SK-N-SH (cell line): ENCODE measurements at regions not wholly inside any gene's neighbourhood (a gene's known extent, or its start where the extent isn't known, plus 50 kb on each side); places are given as distances from the start of the nearest gene placed in this dataset.

Experiments used
- CTCF ChIA-PET: fragments of 300-600, 350-600 bp; formaldehyde crosslinking; extraction: SDS; loops from one replicate; lab custom pipeline; 2021; lab: Yijun Ruan, JAX
- POLR2A ChIA-PET: fragments of 350-600 bp; sonication (Branson Sonifier 250); formaldehyde crosslinking; extraction: SDS; loops from one replicate; lab custom pipeline; 2020; ENCODE audit warnings: antibody characterized with exemption, inconsistent platforms; lab: Yijun Ruan, JAX
- DNase-seq: peaks from one replicate; pipeline ENCODE4 v3.0.0; 2012
- H2AFZ ChIP-seq: fragments of 200-600 bp; sonication (generic); 2 replicates; pipeline ENCODE4 v1.8.1; 2016; ENCODE audit warnings: antibody characterized with exemption, mild to moderate bottlenecking, low read depth
- H3F3A ChIP-seq: fragments of 200-600 bp; sonication (generic); replicated peaks from 2 replicates; pipeline ENCODE3; 2016; ENCODE audit warnings: antibody characterized with exemption, mild to moderate bottlenecking; ENCODE audit not compliant: insufficient read depth
- H3K27ac ChIP-seq, 2 experiments: fragments of 200-500 bp in 1 of 2; fragments of 200-600 bp in 1 of 2; sonication (Bioruptor generic) in 1 of 2; sonication (generic), shearing (Covaris generic) in 1 of 2; 2 replicates each; pipeline versions ENCODE4 v1.5.1 to v1.6.1; 2014 to 2016; ENCODE audit warnings: low read depth in 2 of 2, inconsistent platforms in 1 of 2, low read length in 1 of 2, mild to moderate bottlenecking in 1 of 2, mixed read lengths in 1 of 2
- H3K27me3 ChIP-seq: fragments of 200-600 bp; sonication (generic), shearing (Covaris generic); 2 replicates; pipeline ENCODE4 v1.6.1; 2016; ENCODE audit warnings: mixed run types; ENCODE audit not compliant: insufficient read depth
- H3K36me3 ChIP-seq, 2 experiments: fragments of 200-500 bp in 1 of 2; fragments of 200-600 bp in 1 of 2; sonication (Bioruptor generic) in 1 of 2; sonication (generic) in 1 of 2; replicated peaks in 1 of 2; 2 replicates each; pipeline versions ENCODE3 to v1.5.1; 2014 to 2016; ENCODE audit warnings: low read length in 1 of 2, mild to moderate bottlenecking in 1 of 2; ENCODE audit not compliant: insufficient read depth in 2 of 2, control insufficient read depth in 1 of 2
- H3K4me1 ChIP-seq, 2 experiments: fragments of 200-500 bp in 1 of 2; fragments of 200-600 bp in 1 of 2; sonication (Bioruptor generic) in 1 of 2; sonication (generic), shearing (Covaris generic) in 1 of 2; 2 replicates each; pipeline versions ENCODE4 v1.5.1 to v1.6.1; 2014 to 2016; ENCODE audit warnings: low read depth in 1 of 2, low read length in 1 of 2, mixed run types in 1 of 2; ENCODE audit not compliant: insufficient read depth in 2 of 2, control insufficient read depth in 1 of 2
- H3K4me2 ChIP-seq: fragments of 200-600 bp; sonication (generic), shearing (Covaris generic); 2 replicates; pipeline ENCODE4 v1.6.1; 2017; ENCODE audit warnings: mixed run types
- H3K4me3 ChIP-seq, 2 experiments: fragments of 200-500 bp in 1 of 2; fragments of 200-600 bp in 1 of 2; sonication (Bioruptor generic) in 1 of 2; sonication (generic), shearing (Covaris generic) in 1 of 2; 2 replicates each; pipeline versions ENCODE4 v1.5.1 to v1.8.1; 2014 to 2016; ENCODE audit warnings: low read depth in 2 of 2, inconsistent platforms in 1 of 2, low read length in 1 of 2, mild to moderate bottlenecking in 1 of 2, mixed read lengths in 1 of 2, moderate library complexity in 1 of 2
- H3K79me2 ChIP-seq: fragments of 200-600 bp; sonication (generic); 2 replicates; pipeline ENCODE4 v1.8.1; 2017; ENCODE audit warnings: mild to moderate bottlenecking; ENCODE audit not compliant: insufficient read depth
- H3K9ac ChIP-seq: fragments of 200-600 bp; sonication (generic); 2 replicates; pipeline ENCODE4 v1.6.1; 2017; ENCODE audit warnings: mixed run types
- H3K9me2 ChIP-seq: fragments of 200-600 bp; sonication (generic); 2 replicates; pipeline ENCODE4 v1.6.1; 2017; ENCODE audit warnings: mixed run types
- H3K9me3 ChIP-seq: fragments of 200-600 bp; sonication (generic); 2 replicates; pipeline ENCODE4 v1.6.1; 2017; ENCODE audit warnings: mixed run types, mild to moderate bottlenecking, moderate library complexity
- H4K20me1 ChIP-seq: fragments of 200-600 bp; sonication (generic); 2 replicates; pipeline ENCODE4 v1.6.1; 2017; ENCODE audit warnings: mild to moderate bottlenecking, mixed run types; ENCODE audit not compliant: insufficient read depth
- CHD2 ChIP-seq: fragments of 150-350 bp; IDR thresholded peaks from 2 replicates; pipeline ENCODE4 v1.6.1; 2018; ENCODE audit warnings: low read length; ENCODE audit not compliant: partially characterized antibody
- ELF1 ChIP-seq: IDR thresholded peaks from 2 replicates; pipeline ENCODE4 v1.4.0; 2012
- EZH2phosphoT487 ChIP-seq: fragments of 200-600 bp; sonication (generic); IDR thresholded peaks from 2 replicates; pipeline ENCODE4 v1.6.1; 2017; ENCODE audit warnings: low read depth, mixed run types, mild to moderate bottlenecking, antibody characterized with exemption, moderate library complexity, borderline replicate concordance
- FOSL2 ChIP-seq: IDR thresholded peaks from 2 replicates; pipeline ENCODE4 v1.4.0; 2012; ENCODE audit warnings: low read depth, mild to moderate bottlenecking, moderate library complexity, borderline replicate concordance
- FOXM1 ChIP-seq: IDR thresholded peaks from 2 replicates; pipeline ENCODE4 v1.4.0; 2012; ENCODE audit warnings: low read depth, mild to moderate bottlenecking
- GABPA ChIP-seq: IDR thresholded peaks from 2 replicates; pipeline ENCODE4 v1.4.0; 2012; ENCODE audit warnings: low read depth, mild to moderate bottlenecking
- GATA2 ChIP-seq: sonication (generic); formaldehyde crosslinking; IDR thresholded peaks from 2 replicates; pipeline ENCODE4 v1.5.0; 2020; ENCODE audit warnings: mild to moderate bottlenecking, missing genetic modification reagents
- JUND ChIP-seq: IDR thresholded peaks from 2 replicates; pipeline ENCODE4 v1.4.0; 2012
- MEF2A ChIP-seq: IDR thresholded peaks from 2 replicates; pipeline ENCODE4 v1.4.0; 2012; ENCODE audit warnings: low read depth, borderline replicate concordance
- NFIC ChIP-seq: IDR thresholded peaks from 2 replicates; pipeline ENCODE4 v1.4.0; 2012; ENCODE audit warnings: borderline replicate concordance
- NRF1 ChIP-seq: IDR thresholded peaks from 2 replicates; pipeline ENCODE4 v1.6.1; 2012; ENCODE audit warnings: low read depth, mild to moderate bottlenecking, low read length
- PBX3 ChIP-seq: IDR thresholded peaks from 2 replicates; pipeline ENCODE4; 2012
- POLR2AphosphoS5 ChIP-seq: IDR thresholded peaks from 2 replicates; pipeline ENCODE4 v1.6.1; 2012; ENCODE audit warnings: low read depth, low read length
- RAD21 ChIP-seq: IDR thresholded peaks from 2 replicates; pipeline ENCODE4 v1.6.1; 2012; ENCODE audit warnings: mild to moderate bottlenecking, low read length
- REST ChIP-seq: IDR thresholded peaks from 2 replicates; pipeline ENCODE4 v1.6.1; 2012; ENCODE audit warnings: mild to moderate bottlenecking, low read depth, low read length, moderate library complexity
- RXRA ChIP-seq: IDR thresholded peaks from 2 replicates; pipeline ENCODE4 v1.4.0; 2012; ENCODE audit warnings: low read depth, mild to moderate bottlenecking, borderline replicate concordance
- SIN3A ChIP-seq: IDR thresholded peaks from 2 replicates; pipeline ENCODE4 v1.6.1; 2012; ENCODE audit warnings: low read depth, mild to moderate bottlenecking, low read length, moderate library complexity, borderline replicate concordance
- TAF1 ChIP-seq: IDR thresholded peaks from 2 replicates; pipeline ENCODE4 v1.6.1; 2012; ENCODE audit warnings: low read depth, mild to moderate bottlenecking, low read length, moderate library complexity, borderline replicate concordance
- TCF12 ChIP-seq: IDR thresholded peaks from 2 replicates; pipeline ENCODE4 v1.4.0; 2012
- TEAD4 ChIP-seq: IDR thresholded peaks from 2 replicates; pipeline ENCODE4 v1.4.0; 2012; ENCODE audit warnings: mild to moderate bottlenecking, borderline replicate concordance; ENCODE audit not compliant: insufficient read depth
- USF2 ChIP-seq: fragments of 150-350 bp; IDR thresholded peaks from 2 replicates; pipeline ENCODE4 v1.6.1; 2017; ENCODE audit warnings: antibody characterized with exemption, low read length, low read depth, borderline replicate concordance
- WGBS: methylation state at CpG from one replicate; pipeline ENCODE4 v1.1.6; 2017; ENCODE audit warnings: low lambda C conversion rate; 5-methylcytosine and 5-hydroxymethylcytosine counted together
- TF ChIP-seq, protein P1 (sequence below): IDR thresholded peaks from 2 replicates; pipeline ENCODE4 v1.4.0; 2012; ENCODE audit warnings: low read depth

DNA sequence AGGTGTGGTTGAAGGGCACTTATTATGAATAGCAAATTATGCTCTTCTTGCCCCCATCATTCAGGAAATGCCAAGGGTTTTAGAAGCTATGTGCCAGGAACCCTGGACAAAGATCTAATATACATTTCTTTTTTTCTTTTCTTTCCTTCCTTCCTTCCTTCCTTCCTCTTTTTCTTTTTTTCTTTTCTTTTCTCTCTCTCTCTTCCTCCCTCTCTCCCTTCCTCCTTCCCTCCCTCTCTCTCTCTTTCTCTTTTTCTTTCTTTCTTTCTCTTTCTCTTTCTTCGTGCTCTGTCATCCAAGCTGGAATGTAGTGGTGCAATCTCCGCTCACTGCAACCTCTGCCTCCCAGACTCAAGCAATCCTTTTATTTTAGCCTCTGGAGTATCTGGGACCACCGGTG, 66.1 kb upstream of the CSRP2 start:
- TF ChIP-seq CHD2 (no peak), JUND (no peak), RAD21 (no peak), FOXM1 (no peak), RXRA (no peak), USF2 (no peak), MEF2A (no peak), TEAD4 (no peak), TCF12 (no peak), GABPA (no peak), NFIC (no peak), GATA2 (CRISPR knock-in tag) (no peak), ELF1 (no peak), POLR2AphosphoS5 (no peak), FOSL2 (no peak)
- Histone ChIP-seq H3K9me3 (no peaks in the 10 kb centered on the region), H3K36me3 (no peaks in the 10 kb centered on the region), H3K79me2 (no peaks in the 10 kb centered on the region), H3K4me3 (no peak overlapping the region), H2AFZ (no peak overlapping the region), H3K27ac (no peak overlapping the region), H3K9me2 (no peaks in the 10 kb centered on the region), H3F3A (peaks cover 38% of the 10 kb centered on the region), H4K20me1 (no peaks in the 10 kb centered on the region), H3K4me1 (peaks cover 16 to 25% of the 10 kb centered on the region in 2 experiments; a peak in 3 of 4 replicates), H3K9ac (no peak overlapping the region), H3K4me2 (no peak overlapping the region), H3K27me3 (no peaks in the 10 kb centered on the region)
- POLR2A ChIA-PET: no interaction called here
- CTCF ChIA-PET: interaction anchor here (3.1 to 3.3 kb wide), 2 partner anchors 8 to 66 kb away, joined by 9 to 11 read pairs; no protein-coding TSS in a partner anchor
- WGBS: 62% methylated on average over 3 of the region's 3 CpGs
- DNase-seq: no peak

DNA sequence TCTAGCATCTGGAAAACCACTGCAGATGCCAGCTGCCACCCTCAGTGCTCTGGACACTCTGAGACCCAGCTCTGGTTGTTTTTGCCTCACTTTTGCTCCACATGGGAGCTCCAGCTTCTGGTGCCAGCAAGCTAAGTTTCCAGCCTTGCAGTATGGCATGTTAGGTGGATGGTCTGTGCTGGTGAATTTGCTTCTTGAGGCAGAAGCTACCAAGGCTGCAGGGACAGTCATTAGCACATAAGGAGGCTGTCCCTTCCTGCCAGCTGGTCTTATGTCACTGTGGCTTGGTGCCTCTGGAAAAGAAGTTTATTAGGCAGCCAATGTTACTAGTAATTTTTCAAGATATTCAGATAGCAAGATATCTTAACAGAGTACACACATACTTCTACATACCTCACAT, 64.2 kb upstream of the CSRP2 start:
- POLR2A ChIA-PET: no interaction called here
- CTCF ChIA-PET: interaction anchor here (0.8 to 3.3 kb wide), 2 partner anchors 10 to 70 kb away, joined by 3 to 9 read pairs; no protein-coding TSS in a partner anchor
- TF ChIP-seq TAF1 (no peak), TEAD4 (no peak), REST (no peak), NRF1 (no peak), MEF2A (no peak), EZH2phosphoT487 (no peak), SIN3A (no peak), CHD2 (no peak), FOSL2 (no peak), GATA2 (CRISPR knock-in tag) (no peak), PBX3 (no peak)
- TF ChIP-seq, protein P1, sequence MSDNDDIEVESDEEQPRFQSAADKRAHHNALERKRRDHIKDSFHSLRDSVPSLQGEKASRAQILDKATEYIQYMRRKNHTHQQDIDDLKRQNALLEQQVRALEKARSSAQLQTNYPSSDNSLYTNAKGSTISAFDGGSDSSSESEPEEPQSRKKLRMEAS: no peak

More for the DNA sequence above, 64.2 kb upstream of the CSRP2 start:
- Histone ChIP-seq H3K27ac (peak overlapping the region; percentile 75 to 77), H3K9me2 (no peaks in the 10 kb centered on the region), H4K20me1 (no peaks in the 10 kb centered on the region), H3K4me3 (no peak overlapping the region), H3K4me1 (peaks cover 8 to 16% of the 10 kb centered on the region in 2 experiments; a peak in 3 of 4 replicates), H3K36me3 (no peaks in the 10 kb centered on the region), H3K9me3 (no peaks in the 10 kb centered on the region), H3K27me3 (no peaks in the 10 kb centered on the region), H3K9ac (peak overlapping the region; percentile 16; the same call in 1 of the 2 replicates), H3K79me2 (no peaks in the 10 kb centered on the region), H3K4me2 (peak overlapping the region; percentile 46; the same call in 1 of the 2 replicates), H3F3A (peaks cover 37% of the 10 kb centered on the region), H2AFZ (peak overlapping the region; percentile 16; the same call in 1 of the 2 replicates)
- DNase-seq: no peak
